ENCODE measurements at regions not wholly inside any gene's neighbourhood (a gene's known extent, or its start where the extent isn't known, plus 50 kb on each side); places are given as distances from the start of the nearest gene placed in this dataset.

DNA sequence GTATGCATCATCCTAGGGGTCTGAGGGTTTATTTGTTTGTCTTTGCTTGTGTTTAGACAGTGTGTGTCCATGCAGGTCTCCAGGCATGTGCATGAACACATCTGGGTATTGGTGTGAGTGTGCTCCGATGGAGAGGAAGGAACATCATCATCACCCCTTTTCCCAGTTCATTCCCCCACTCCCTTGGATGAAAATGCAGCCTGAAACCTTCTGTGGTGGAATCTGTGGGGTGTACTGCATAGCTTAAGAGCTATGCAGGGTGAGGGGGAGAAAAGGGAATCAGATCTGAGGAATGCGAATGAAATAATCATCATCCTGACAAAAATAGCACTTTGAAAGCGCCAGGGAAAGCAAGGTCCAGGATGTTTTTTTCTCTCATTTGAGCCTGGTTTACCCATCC lies 520.1 kb downstream of the NTRK3 start:
- no peak for ATAC-seq
- no peaks in the 10 kb centered on the region for H3K36me3 ChIP-seq (ENCODE audit: control insufficient read depth in 1 of 2, insufficient read depth in 2 of 2, low read length in 2 of 2)
- intact Hi-C loops (cut with micrococcal nuclease) = no loop called here
- H3K27me3 ChIP-seq (ENCODE audit: insufficient read depth, low read length) = no peaks in the 10 kb centered on the region
- no peaks in the 10 kb centered on the region for H3K9me2 ChIP-seq (ENCODE audit: insufficient read depth)
- H3K79me2 ChIP-seq (ENCODE audit: insufficient read depth, low read length) = no peaks in the 10 kb centered on the region
- no TSS peak for BruUV-seq (replicated peaks)
- H2AFZ ChIP-seq (ENCODE audit: low read depth, low read length, poor library complexity, severe bottlenecking) = no peak overlapping the region
- no peaks in the 10 kb centered on the region for H4K20me1 ChIP-seq (ENCODE audit: insufficient read depth)
- no peak for DNase-seq (ENCODE audit: low read depth, low spot score)
- no peak overlapping the region for H3K27ac ChIP-seq (ENCODE audit: low read depth, low read length)
- H3K4me3 ChIP-seq (replicated peaks in 1 of 2; ENCODE audit: low read depth in 1 of 2, low read length in 2 of 2) = no peak overlapping the region
- H3K4me2 ChIP-seq (ENCODE audit: low read length) = no peak overlapping the region
- ChIA-PET CTCF (no interaction called here), POLR2A (no interaction called here), RAD21 (ENCODE audit: low non-redundant PET in 1 of 2, low total read pairs in 2 of 2, uncharacterized antibody in 2 of 2, unreplicated experiment in 2 of 2) (no interaction called here)
- no peaks in the 10 kb centered on the region for H3K4me1 ChIP-seq (ENCODE audit: control insufficient read depth in 1 of 2, insufficient read depth in 2 of 2, low read length in 2 of 2)
- H3K9me3 ChIP-seq (ENCODE audit: control insufficient read depth in 1 of 2, insufficient read depth in 1 of 2, low read depth in 1 of 2, low read length in 2 of 2) = peaks cover 4 to 36% of the 10 kb centered on the region in 2 experiments; a peak in 2 of 4 replicates
- no peak overlapping the region for H3K9ac ChIP-seq (ENCODE audit: low read length)
- TF ChIP-seq YY1 (IDR thresholded peaks at IDR 0.05; ENCODE audit: extremely low read depth, insufficient replicate concordance, low read depth, low read length) = no peak
- TF ChIP-seq, protein P1, sequence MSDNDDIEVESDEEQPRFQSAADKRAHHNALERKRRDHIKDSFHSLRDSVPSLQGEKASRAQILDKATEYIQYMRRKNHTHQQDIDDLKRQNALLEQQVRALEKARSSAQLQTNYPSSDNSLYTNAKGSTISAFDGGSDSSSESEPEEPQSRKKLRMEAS (IDR thresholded peaks at IDR 0.05) = no peak
- no peak for TF ChIP-seq SIN3A (IDR thresholded peaks at IDR 0.05; ENCODE audit: low read depth)
- TF ChIP-seq CEBPB (IDR thresholded peaks at IDR 0.05; ENCODE audit: low read depth) = no peak
- TF ChIP-seq, protein P2, sequence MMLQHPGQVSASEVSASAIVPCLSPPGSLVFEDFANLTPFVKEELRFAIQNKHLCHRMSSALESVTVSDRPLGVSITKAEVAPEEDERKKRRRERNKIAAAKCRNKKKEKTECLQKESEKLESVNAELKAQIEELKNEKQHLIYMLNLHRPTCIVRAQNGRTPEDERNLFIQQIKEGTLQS (IDR thresholded peaks at IDR 0.05) = no peak
- TF ChIP-seq POLR2A (IDR thresholded peaks at IDR 0.05; ENCODE audit: borderline replicate concordance, extremely low read depth, insufficient read depth, insufficient read length) = no peak

DNA sequence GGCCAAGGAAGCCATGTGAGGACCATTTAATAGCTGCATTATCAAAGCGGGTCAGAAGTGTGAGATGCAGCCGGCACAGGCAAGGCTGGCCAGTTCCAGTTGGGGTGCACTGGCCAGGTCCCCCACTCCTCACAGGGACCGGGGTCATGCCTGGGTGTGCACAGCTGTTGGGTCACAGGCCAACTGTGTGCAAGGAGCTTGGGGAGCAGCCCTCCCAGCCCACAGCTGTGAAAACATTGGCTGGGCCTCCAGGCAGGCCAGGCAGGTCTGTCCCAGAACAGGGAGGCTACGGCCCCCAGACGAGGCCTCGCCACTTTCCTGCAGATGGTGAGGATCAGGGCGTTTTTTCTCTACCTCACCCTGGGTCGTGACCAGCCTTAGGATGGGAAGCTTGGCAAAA lies 521.0 kb downstream of the NTRK3 start:
- Histone ChIP-seq H3K9ac (ENCODE audit: low read length) (no peak overlapping the region), H4K20me1 (ENCODE audit: insufficient read depth) (no peaks in the 10 kb centered on the region), H3K27me3 (ENCODE audit: insufficient read depth, low read length) (no peaks in the 10 kb centered on the region), H3K36me3 (ENCODE audit: control insufficient read depth in 1 of 2, insufficient read depth in 2 of 2, low read length in 2 of 2) (no peaks in the 10 kb centered on the region), H2AFZ (ENCODE audit: low read depth, low read length, poor library complexity, severe bottlenecking) (no peak overlapping the region), H3K9me2 (ENCODE audit: insufficient read depth) (no peaks in the 10 kb centered on the region), H3K4me3 (replicated peaks in 1 of 2; ENCODE audit: low read depth in 1 of 2, low read length in 2 of 2) (no peak overlapping the region), H3K79me2 (ENCODE audit: insufficient read depth, low read length) (no peaks in the 10 kb centered on the region), H3K4me1 (ENCODE audit: control insufficient read depth in 1 of 2, insufficient read depth in 2 of 2, low read length in 2 of 2) (no peaks in the 10 kb centered on the region), H3K4me2 (ENCODE audit: low read length) (no peak overlapping the region), H3K9me3 (ENCODE audit: control insufficient read depth in 1 of 2, insufficient read depth in 1 of 2, low read depth in 1 of 2, low read length in 2 of 2) (peaks cover 4 to 40% of the 10 kb centered on the region in 2 experiments; a peak in 2 of 4 replicates), H3K27ac (ENCODE audit: low read depth, low read length) (no peak overlapping the region)
- ChIA-PET CTCF (no interaction called here), POLR2A (no interaction called here), RAD21 (ENCODE audit: low non-redundant PET in 1 of 2, low total read pairs in 2 of 2, uncharacterized antibody in 2 of 2, unreplicated experiment in 2 of 2) (no interaction called here)
- no peak for TF ChIP-seq FOSL1 (IDR thresholded peaks at IDR 0.05; ENCODE audit: low read depth)
- no peak for ATAC-seq
- DNase-seq (ENCODE audit: low read depth, low spot score) = no peak
- intact Hi-C loops (cut with micrococcal nuclease) = no loop called here
- BruUV-seq (replicated peaks) = no TSS peak
